ENCODE measurements at regions not wholly inside any gene's neighbourhood (a gene's known extent, or its start where the extent isn't known, plus 50 kb on each side); places are given as distances from the start of the nearest gene placed in this dataset.
"Not testable (repeated sequence)": the region's sequence is repeated elsewhere in the genome, so short reads cannot be mapped to it uniquely, and the experiment has no call there.

DNA sequence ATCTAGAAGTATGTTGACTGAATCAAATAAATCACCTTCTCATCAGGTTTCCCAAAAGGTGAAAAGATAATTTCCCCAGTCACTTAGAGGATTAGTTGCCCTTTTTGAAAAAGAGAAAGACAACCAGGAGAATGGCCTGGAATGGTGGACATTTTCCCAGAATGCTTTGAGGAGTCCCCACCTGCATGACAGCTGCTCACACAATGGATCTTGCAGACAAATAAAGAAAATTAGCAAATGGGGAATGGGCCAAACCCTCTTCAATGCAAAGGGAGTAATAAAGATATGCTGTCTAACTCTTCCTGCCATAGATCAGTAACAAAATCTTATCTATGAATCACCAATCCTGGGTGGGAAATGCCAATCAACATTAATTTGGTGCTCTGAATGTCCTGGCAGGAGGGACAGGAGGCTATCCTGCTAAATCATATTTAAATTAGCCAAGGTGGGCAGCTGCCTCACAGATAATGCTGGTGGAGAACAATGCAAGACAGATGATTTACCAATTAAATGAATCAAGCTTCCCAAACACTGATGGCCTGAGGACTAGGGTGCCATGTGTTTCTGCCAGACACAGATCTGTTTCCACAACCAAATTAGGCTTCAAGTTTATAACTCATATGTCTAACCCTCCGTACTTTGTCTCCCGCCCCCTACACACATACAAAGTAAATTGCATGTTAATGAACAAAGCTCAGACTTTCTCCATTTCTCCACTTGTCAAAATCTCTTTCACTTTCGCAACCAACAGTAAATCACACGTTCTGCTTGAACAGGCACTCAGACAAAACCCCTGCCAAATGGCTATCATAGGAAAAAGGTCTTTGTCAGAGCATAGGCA is 488.0 kb upstream of the PLXNA2 start:
- no peak overlapping the region for H3K4me2 ChIP-seq (ENCODE audit: low read depth, low read length, poor library complexity, severe bottlenecking)
- no peak overlapping the region for H3K9ac ChIP-seq (ENCODE audit: low read depth, low read length, poor library complexity, severe bottlenecking)
- H3K9me3 ChIP-seq (ENCODE audit: insufficient read depth, low read depth, low read length), result no peaks in the 10 kb centered on the region
- H3K27me3 ChIP-seq (ENCODE audit: insufficient read depth, low read length, poor library complexity, severe bottlenecking), result no peaks in the 10 kb centered on the region
- H3K9me2 ChIP-seq (replicated peaks; ENCODE audit: low read depth, low read length), result no peaks in the 10 kb centered on the region; the same call in 1 of the 2 replicates
- no peaks in the 10 kb centered on the region for H3K36me3 ChIP-seq (ENCODE audit: insufficient read depth, low read length)
- no peak for TF ChIP-seq EZH2phosphoT487 (IDR thresholded peaks at IDR 0.05; ENCODE audit: borderline replicate concordance)
- TF ChIP-seq, protein P1, sequence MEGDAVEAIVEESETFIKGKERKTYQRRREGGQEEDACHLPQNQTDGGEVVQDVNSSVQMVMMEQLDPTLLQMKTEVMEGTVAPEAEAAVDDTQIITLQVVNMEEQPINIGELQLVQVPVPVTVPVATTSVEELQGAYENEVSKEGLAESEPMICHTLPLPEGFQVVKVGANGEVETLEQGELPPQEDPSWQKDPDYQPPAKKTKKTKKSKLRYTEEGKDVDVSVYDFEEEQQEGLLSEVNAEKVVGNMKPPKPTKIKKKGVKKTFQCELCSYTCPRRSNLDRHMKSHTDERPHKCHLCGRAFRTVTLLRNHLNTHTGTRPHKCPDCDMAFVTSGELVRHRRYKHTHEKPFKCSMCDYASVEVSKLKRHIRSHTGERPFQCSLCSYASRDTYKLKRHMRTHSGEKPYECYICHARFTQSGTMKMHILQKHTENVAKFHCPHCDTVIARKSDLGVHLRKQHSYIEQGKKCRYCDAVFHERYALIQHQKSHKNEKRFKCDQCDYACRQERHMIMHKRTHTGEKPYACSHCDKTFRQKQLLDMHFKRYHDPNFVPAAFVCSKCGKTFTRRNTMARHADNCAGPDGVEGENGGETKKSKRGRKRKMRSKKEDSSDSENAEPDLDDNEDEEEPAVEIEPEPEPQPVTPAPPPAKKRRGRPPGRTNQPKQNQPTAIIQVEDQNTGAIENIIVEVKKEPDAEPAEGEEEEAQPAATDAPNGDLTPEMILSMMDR (conservative IDR thresholded peaks at IDR 0.05; ENCODE audit: low read length), result no peak
- no peak overlapping the region for H3K4me3 ChIP-seq (ENCODE audit: low read length, poor library complexity, severe bottlenecking)
- H4K20me1 ChIP-seq (ENCODE audit: insufficient read depth, low read length, poor library complexity, severe bottlenecking), result no peaks in the 10 kb centered on the region
- H2AFZ ChIP-seq (ENCODE audit: low read length), result no peak overlapping the region; the same call in 1 of the 2 replicates
- H3K79me2 ChIP-seq (ENCODE audit: insufficient read depth, low read length), result no peaks in the 10 kb centered on the region
- H3K4me1 ChIP-seq (ENCODE audit: insufficient read depth, low read length, poor library complexity, severe bottlenecking), result no peaks in the 10 kb centered on the region
- no peaks in the 10 kb centered on the region for H3F3A ChIP-seq (ENCODE audit: low read depth)

DNA sequence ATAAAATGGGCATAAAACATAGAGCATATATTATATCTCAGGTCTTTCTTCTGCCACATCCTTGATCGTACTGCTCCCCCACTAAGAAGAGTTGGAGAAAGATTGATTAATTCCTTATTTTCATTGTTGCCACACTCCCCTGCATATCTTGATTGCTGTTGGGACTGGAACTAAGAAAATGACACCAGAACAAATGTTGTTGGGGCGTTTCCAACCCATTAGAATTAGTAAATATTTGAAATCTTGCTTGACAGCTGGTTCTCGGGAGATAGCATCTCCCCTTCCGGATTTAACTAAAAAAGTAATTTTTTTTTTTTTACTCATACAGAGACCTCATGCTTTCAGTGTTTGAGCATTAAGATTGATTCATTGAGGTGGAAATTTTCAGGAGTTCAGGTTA is 493.0 kb upstream of the PLXNA2 start:
- H3K9me2 ChIP-seq (replicated peaks; ENCODE audit: low read depth, low read length), result no peaks in the 10 kb centered on the region
- H2AFZ ChIP-seq (ENCODE audit: low read length), result no peak overlapping the region
- no peak overlapping the region for H3K4me3 ChIP-seq (ENCODE audit: low read length, poor library complexity, severe bottlenecking)
- H3K79me2 ChIP-seq (ENCODE audit: insufficient read depth, low read length), result no peaks in the 10 kb centered on the region
- H3K27me3 ChIP-seq (ENCODE audit: insufficient read depth, low read length, poor library complexity, severe bottlenecking), result no peaks in the 10 kb centered on the region
- no peak overlapping the region for H3K4me2 ChIP-seq (ENCODE audit: low read depth, low read length, poor library complexity, severe bottlenecking)
- H3K9me3 ChIP-seq (ENCODE audit: insufficient read depth, low read depth, low read length), result no peaks in the 10 kb centered on the region
- TF ChIP-seq, protein P1 (conservative IDR thresholded peaks at IDR 0.05; ENCODE audit: low read length), result no peak
- TF ChIP-seq EZH2phosphoT487 (IDR thresholded peaks at IDR 0.05; ENCODE audit: borderline replicate concordance), result no peak
- H4K20me1 ChIP-seq (ENCODE audit: insufficient read depth, low read length, poor library complexity, severe bottlenecking), result no peaks in the 10 kb centered on the region
- no peaks in the 10 kb centered on the region for H3F3A ChIP-seq (ENCODE audit: low read depth)
- no peaks in the 10 kb centered on the region for H3K36me3 ChIP-seq (ENCODE audit: insufficient read depth, low read length)
- no peak overlapping the region for H3K9ac ChIP-seq (ENCODE audit: low read depth, low read length, poor library complexity, severe bottlenecking)
- H3K4me1 ChIP-seq (ENCODE audit: insufficient read depth, low read length, poor library complexity, severe bottlenecking), result no peaks in the 10 kb centered on the region

DNA sequence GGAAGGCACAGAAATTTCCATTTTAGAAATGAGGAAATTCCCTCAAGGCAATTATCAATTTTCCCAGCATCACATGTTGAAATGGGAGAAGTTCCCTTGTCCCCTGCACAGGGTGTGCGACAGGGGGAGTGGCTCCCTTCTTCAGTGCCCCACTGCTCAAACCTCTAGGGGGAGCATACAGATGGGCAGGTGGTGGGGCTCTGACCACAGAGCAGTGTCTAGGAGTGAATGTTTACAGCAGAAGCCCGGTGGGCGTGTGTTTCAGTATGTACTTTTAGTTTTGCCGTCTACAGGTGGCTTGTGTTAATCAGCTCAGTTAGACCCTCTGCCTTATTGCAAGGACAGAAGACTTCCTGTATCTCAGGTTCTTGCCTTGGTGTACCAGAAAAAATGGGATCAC is 493.7 kb upstream of the PLXNA2 start:
- H3K9ac ChIP-seq (ENCODE audit: low read depth, low read length, poor library complexity, severe bottlenecking), result no peak overlapping the region
- no peaks in the 10 kb centered on the region for H3K36me3 ChIP-seq (ENCODE audit: insufficient read depth, low read length)
- H3K4me2 ChIP-seq (ENCODE audit: low read depth, low read length, poor library complexity, severe bottlenecking), result no peak overlapping the region
- H3K27me3 ChIP-seq (ENCODE audit: insufficient read depth, low read length, poor library complexity, severe bottlenecking), result no peaks in the 10 kb centered on the region
- no peaks in the 10 kb centered on the region for H3K4me1 ChIP-seq (ENCODE audit: insufficient read depth, low read length, poor library complexity, severe bottlenecking)
- no peak for TF ChIP-seq EZH2phosphoT487 (IDR thresholded peaks at IDR 0.05; ENCODE audit: borderline replicate concordance)
- TF ChIP-seq, protein P1 (conservative IDR thresholded peaks at IDR 0.05; ENCODE audit: low read length), result no peak
- H3K9me3 ChIP-seq (ENCODE audit: insufficient read depth, low read depth, low read length), result no peaks in the 10 kb centered on the region
- no peaks in the 10 kb centered on the region for H4K20me1 ChIP-seq (ENCODE audit: insufficient read depth, low read length, poor library complexity, severe bottlenecking)
- no peaks in the 10 kb centered on the region for H3K79me2 ChIP-seq (ENCODE audit: insufficient read depth, low read length)
- no peaks in the 10 kb centered on the region for H3F3A ChIP-seq (ENCODE audit: low read depth)
- no peak overlapping the region for H2AFZ ChIP-seq (ENCODE audit: low read length)
- no peaks in the 10 kb centered on the region for H3K9me2 ChIP-seq (replicated peaks; ENCODE audit: low read depth, low read length)
- no peak overlapping the region for H3K4me3 ChIP-seq (ENCODE audit: low read length, poor library complexity, severe bottlenecking)

DNA sequence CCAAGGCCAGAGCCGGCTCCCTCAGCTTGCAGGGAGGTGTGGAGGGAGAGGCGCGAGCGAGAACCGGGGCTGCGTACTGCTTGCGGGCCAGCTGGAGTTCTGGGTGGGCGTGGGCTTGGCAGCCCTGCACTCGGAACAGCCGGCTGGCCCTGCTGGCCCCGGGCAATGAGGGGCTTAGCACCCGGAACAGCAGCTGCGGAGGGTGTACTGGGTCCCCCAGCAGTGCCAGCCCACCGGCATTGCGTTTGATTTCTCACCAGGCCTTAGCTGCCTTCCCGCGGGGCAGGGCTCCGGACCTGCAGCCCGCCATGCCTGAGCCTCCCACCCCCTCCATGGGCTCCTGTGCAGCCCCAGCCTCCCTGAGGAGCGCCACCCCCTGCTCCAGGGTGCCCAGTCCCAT is 495.5 kb upstream of the PLXNA2 start:
- not testable (repeated sequence) for H2AFZ ChIP-seq (ENCODE audit: low read length); H3K9me3 ChIP-seq (ENCODE audit: insufficient read depth, low read depth, low read length); H3K79me2 ChIP-seq (ENCODE audit: insufficient read depth, low read length); H3K4me3 ChIP-seq (ENCODE audit: low read length, poor library complexity, severe bottlenecking); H3K27me3 ChIP-seq (ENCODE audit: insufficient read depth, low read length, poor library complexity, severe bottlenecking); H3K9ac ChIP-seq (ENCODE audit: low read depth, low read length, poor library complexity, severe bottlenecking); H3K4me1 ChIP-seq (ENCODE audit: insufficient read depth, low read length, poor library complexity, severe bottlenecking); H3K4me2 ChIP-seq (ENCODE audit: low read depth, low read length, poor library complexity, severe bottlenecking); H3K9me2 ChIP-seq (replicated peaks; ENCODE audit: low read depth, low read length); H3K36me3 ChIP-seq (ENCODE audit: insufficient read depth, low read length); H4K20me1 ChIP-seq (ENCODE audit: insufficient read depth, low read length, poor library complexity, severe bottlenecking); H3F3A ChIP-seq (ENCODE audit: low read depth)

Data from Loucy (cell line).